HepG2 (cell line): ENCODE measurements at regions not wholly inside any gene's neighbourhood (a gene's known extent, or its start where the extent isn't known, plus 50 kb on each side); places are given as distances from the start of the nearest gene placed in this dataset.

Experiments used
- AGO1 ChIP-seq: fragments of 200-400 bp; formaldehyde crosslinking; IDR thresholded peaks from 2 replicates; pipeline ENCODE4 v1.6.1; 2017; ENCODE audit warnings: mild to moderate bottlenecking, low read depth, low read length, moderate library complexity; ENCODE audit not compliant: poor library complexity, severe bottlenecking
- ATAD3A ChIP-seq: sonication (generic); formaldehyde crosslinking; IDR thresholded peaks from 2 replicates; pipeline ENCODE4 v1.4.0; 2020; ENCODE audit warnings: missing genetic modification reagents
- EHMT2 ChIP-seq: fragments of 200-600 bp; sonication (generic); IDR thresholded peaks from 2 replicates; pipeline ENCODE4 v1.7.0; 2017; ENCODE audit warnings: antibody characterized with exemption, low read depth, low read length, borderline replicate concordance
- HNRNPL ChIP-seq: fragments of 200-400 bp; formaldehyde crosslinking; IDR thresholded peaks from 2 replicates; pipeline ENCODE4 v1.6.1; 2017; ENCODE audit warnings: mild to moderate bottlenecking, low read depth, low read length
- HNRNPLL ChIP-seq: fragments of 200-400 bp; formaldehyde crosslinking; IDR thresholded peaks from 2 replicates; pipeline ENCODE4 v1.6.1; 2017; ENCODE audit warnings: mild to moderate bottlenecking, low read depth, low read length; ENCODE audit not compliant: poor library complexity, severe bottlenecking
- HNRNPUL1 ChIP-seq: fragments of 200-400 bp; formaldehyde crosslinking; IDR thresholded peaks from 2 replicates; pipeline ENCODE4 v1.6.1; 2017; ENCODE audit warnings: low read depth, mild to moderate bottlenecking, low read length, moderate library complexity
- KAT7 ChIP-seq: IDR thresholded peaks from 2 replicates; pipeline ENCODE4 v1.6.1; 2018; ENCODE audit warnings: borderline replicate concordance, missing compliant biosample characterization
- KDM5A ChIP-seq: fragments of 200-600 bp; sonication (generic); IDR thresholded peaks from 2 replicates; pipeline ENCODE4 v1.7.0; 2018; ENCODE audit warnings: antibody characterized with exemption, mild to moderate bottlenecking, low read length, borderline replicate concordance
- MIXL1 ChIP-seq: IDR thresholded peaks from 2 replicates; pipeline ENCODE4 v1.6.1; 2016
- MTA1 ChIP-seq: sonication (generic); formaldehyde crosslinking; IDR thresholded peaks from 2 replicates; pipeline ENCODE4 v1.4.0; 2020; ENCODE audit warnings: missing genetic modification reagents, mild to moderate bottlenecking, borderline replicate concordance
- NFYC ChIP-seq: IDR thresholded peaks from 2 replicates; pipeline ENCODE4 v1.6.1; 2016; ENCODE audit warnings: missing genetic modification reagents, missing compliant biosample characterization
- SYNCRIP ChIP-seq: fragments of 200-400 bp; formaldehyde crosslinking; IDR thresholded peaks from 2 replicates; pipeline ENCODE4 v1.6.1; 2018; ENCODE audit warnings: mild to moderate bottlenecking, low read depth, low read length; ENCODE audit not compliant: insufficient read depth
- ZFP36 ChIP-seq: fragments of 150-350 bp; IDR thresholded peaks from 2 replicates; pipeline ENCODE4 v1.6.1; 2018; ENCODE audit warnings: borderline replicate concordance, low read length, low read depth; ENCODE audit not compliant: partially characterized antibody
- ZIK1 ChIP-seq: sonication (generic); formaldehyde crosslinking; IDR thresholded peaks from 2 replicates; pipeline ENCODE4 v1.5.0; 2020; ENCODE audit warnings: mild to moderate bottlenecking, low read depth, missing genetic modification reagents, borderline replicate concordance
- ZNF703 ChIP-seq: sonication (generic); formaldehyde crosslinking; IDR thresholded peaks from 2 replicates; pipeline ENCODE4 v1.5.1; 2020; ENCODE audit warnings: missing genetic modification reagents, mild to moderate bottlenecking, moderate library complexity, borderline replicate concordance
- ZNF749 ChIP-seq: sonication (generic); formaldehyde crosslinking; IDR thresholded peaks from 2 replicates; pipeline ENCODE4 v1.8.0; 2022; ENCODE audit warnings: mild to moderate bottlenecking, missing genetic modification reagents, moderate library complexity, borderline replicate concordance
- TF ChIP-seq, protein P1 (sequence below), 2 experiments: sonication (generic) in 1 of 2; formaldehyde crosslinking in 1 of 2; IDR thresholded peaks; 2 replicates each; pipeline versions ENCODE4 v1.5.1 to v1.6.1; 2011 to 2020; ENCODE audit warnings: borderline replicate concordance in 1 of 2, low read depth in 1 of 2, low read length in 1 of 2, mild to moderate bottlenecking in 1 of 2, missing genetic modification reagents in 1 of 2, moderate library complexity in 1 of 2
- TF ChIP-seq, protein P2 (sequence below): sonication (generic); formaldehyde crosslinking; IDR thresholded peaks from 2 replicates; pipeline ENCODE4 v1.4.0; 2020; ENCODE audit warnings: missing genetic modification reagents, low read depth, mild to moderate bottlenecking, borderline replicate concordance
- TF ChIP-seq, protein P3 (sequence below): IDR thresholded peaks from 2 replicates; pipeline ENCODE4 v1.6.1; 2016; ENCODE audit warnings: low read depth
- TF ChIP-seq, protein P4 (sequence below): sonication (generic); formaldehyde crosslinking; IDR thresholded peaks from 2 replicates; pipeline ENCODE4 v1.4.0; 2020; ENCODE audit warnings: missing genetic modification reagents, borderline replicate concordance
- TF ChIP-seq, protein P5 (sequence below): sonication (generic); formaldehyde crosslinking; IDR thresholded peaks from 2 replicates; pipeline ENCODE4 v1.4.0; 2020; ENCODE audit warnings: missing genetic modification reagents, borderline replicate concordance

DNA sequence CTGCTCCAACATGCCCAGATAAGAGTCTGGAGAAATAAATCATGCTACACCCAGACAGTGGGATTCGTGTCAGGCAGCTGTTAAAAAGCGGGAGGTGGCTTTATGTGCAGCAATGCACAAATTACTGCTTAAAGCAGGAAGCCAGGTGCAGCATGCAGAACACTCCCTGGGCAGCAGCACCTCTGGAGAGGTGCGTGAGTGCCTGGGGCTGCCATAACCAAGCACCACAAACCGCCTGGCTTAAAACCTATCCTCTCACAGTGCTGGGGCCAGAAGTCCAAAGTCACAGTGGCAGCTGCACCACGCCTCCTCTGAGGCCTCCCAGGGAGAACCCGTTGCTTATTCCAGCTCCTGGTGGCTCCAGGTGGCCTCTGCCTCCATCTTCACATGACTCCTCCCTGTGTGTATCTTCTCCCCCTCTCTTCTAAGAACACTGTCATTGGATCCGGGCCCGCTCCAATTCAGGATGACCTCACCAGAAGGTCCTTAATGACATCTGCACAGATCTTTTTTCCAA is 115.6 kb downstream of the SIK1 start (continued):
- TF ChIP-seq, protein P1, sequence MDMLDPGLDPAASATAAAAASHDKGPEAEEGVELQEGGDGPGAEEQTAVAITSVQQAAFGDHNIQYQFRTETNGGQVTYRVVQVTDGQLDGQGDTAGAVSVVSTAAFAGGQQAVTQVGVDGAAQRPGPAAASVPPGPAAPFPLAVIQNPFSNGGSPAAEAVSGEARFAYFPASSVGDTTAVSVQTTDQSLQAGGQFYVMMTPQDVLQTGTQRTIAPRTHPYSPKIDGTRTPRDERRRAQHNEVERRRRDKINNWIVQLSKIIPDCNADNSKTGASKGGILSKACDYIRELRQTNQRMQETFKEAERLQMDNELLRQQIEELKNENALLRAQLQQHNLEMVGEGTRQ (IDR thresholded peaks at IDR 0.05; ENCODE audit: low read depth, low read length) = no peak
- TF ChIP-seq, protein P1 (CRISPR knock-in tag; IDR thresholded peaks at IDR 0.05; ENCODE audit: borderline replicate concordance) = no peak
- TF ChIP-seq EHMT2 = no peak
- TF ChIP-seq SYNCRIP = no peak
- no peak for TF ChIP-seq ZNF749 (CRISPR knock-in tag)
- TF ChIP-seq HNRNPLL = no peak
- TF ChIP-seq ZIK1 = no peak
- TF ChIP-seq, protein P2, sequence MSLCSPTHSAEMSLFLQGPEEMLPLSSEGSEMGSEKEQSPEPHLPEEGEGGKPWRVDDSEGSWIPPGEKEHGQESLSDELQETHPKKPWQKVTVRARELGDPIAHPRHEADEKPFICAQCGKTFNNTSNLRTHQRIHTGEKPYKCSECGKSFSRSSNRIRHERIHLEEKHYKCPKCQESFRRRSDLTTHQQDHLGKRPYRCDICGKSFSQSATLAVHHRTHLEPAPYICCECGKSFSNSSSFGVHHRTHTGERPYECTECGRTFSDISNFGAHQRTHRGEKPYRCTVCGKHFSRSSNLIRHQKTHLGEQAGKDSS (CRISPR knock-in tag) = no peak
- TF ChIP-seq ZFP36 = no peak
- no peak for TF ChIP-seq HNRNPUL1
- TF ChIP-seq KAT7 = no peak
- no peak for TF ChIP-seq AGO1
- no peak for TF ChIP-seq ZNF703 (CRISPR knock-in tag)
- TF ChIP-seq MTA1 (CRISPR knock-in tag) = peak; percentile 66
- TF ChIP-seq ATAD3A (CRISPR knock-in tag) = no peak
- TF ChIP-seq NFYC (CRISPR knock-in tag) = no peak
- TF ChIP-seq, protein P3, sequence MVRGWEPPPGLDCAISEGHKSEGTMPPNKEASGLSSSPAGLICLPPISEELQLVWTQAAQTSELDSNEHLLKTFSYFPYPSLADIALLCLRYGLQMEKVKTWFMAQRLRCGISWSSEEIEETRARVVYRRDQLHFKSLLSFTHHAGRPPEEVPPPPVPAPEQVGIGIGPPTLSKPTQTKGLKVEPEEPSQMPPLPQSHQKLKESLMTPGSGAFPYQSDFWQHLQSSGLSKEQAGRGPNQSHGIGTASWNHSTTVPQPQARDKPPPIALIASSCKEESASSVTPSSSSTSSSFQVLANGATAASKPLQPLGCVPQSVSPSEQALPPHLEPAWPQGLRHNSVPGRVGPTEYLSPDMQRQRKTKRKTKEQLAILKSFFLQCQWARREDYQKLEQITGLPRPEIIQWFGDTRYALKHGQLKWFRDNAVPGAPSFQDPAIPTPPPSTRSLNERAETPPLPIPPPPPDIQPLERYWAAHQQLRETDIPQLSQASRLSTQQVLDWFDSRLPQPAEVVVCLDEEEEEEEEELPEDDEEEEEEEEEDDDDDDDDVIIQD (CRISPR knock-in tag) = no peak
- TF ChIP-seq KDM5A = no peak
- TF ChIP-seq, protein P4, sequence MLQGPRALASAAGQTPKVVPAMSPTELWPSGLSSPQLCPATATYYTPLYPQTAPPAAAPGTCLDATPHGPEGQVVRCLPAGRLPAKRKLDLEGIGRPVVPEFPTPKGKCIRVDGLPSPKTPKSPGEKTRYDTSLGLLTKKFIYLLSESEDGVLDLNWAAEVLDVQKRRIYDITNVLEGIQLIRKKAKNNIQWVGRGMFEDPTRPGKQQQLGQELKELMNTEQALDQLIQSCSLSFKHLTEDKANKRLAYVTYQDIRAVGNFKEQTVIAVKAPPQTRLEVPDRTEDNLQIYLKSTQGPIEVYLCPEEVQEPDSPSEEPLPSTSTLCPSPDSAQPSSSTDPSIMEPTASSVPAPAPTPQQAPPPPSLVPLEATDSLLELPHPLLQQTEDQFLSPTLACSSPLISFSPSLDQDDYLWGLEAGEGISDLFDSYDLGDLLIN (CRISPR knock-in tag) = no peak
- TF ChIP-seq, protein P5, sequence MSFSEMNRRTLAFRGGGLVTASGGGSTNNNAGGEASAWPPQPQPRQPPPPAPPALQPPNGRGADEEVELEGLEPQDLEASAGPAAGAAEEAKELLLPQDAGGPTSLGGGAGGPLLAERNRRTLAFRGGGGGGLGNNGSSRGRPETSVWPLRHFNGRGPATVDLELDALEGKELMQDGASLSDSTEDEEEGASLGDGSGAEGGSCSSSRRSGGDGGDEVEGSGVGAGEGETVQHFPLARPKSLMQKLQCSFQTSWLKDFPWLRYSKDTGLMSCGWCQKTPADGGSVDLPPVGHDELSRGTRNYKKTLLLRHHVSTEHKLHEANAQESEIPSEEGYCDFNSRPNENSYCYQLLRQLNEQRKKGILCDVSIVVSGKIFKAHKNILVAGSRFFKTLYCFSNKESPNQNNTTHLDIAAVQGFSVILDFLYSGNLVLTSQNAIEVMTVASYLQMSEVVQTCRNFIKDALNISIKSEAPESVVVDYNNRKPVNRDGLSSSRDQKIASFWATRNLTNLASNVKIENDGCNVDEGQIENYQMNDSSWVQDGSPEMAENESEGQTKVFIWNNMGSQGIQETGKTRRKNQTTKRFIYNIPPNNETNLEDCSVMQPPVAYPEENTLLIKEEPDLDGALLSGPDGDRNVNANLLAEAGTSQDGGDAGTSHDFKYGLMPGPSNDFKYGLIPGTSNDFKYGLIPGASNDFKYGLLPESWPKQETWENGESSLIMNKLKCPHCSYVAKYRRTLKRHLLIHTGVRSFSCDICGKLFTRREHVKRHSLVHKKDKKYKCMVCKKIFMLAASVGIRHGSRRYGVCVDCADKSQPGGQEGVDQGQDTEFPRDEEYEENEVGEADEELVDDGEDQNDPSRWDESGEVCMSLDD (CRISPR knock-in tag) = no peak
- no peak for TF ChIP-seq HNRNPL
- TF ChIP-seq MIXL1 (CRISPR knock-in tag) = no peak
